IMR-90 (cell line): ENCODE measurements at regions not wholly inside any gene's neighbourhood (a gene's known extent, or its start where the extent isn't known, plus 50 kb on each side); places are given as distances from the start of the nearest gene placed in this dataset.

ENCODE experiments used
- ATAC-seq: fragments of 200-7000 bp; cut with Tn5 transposase; 2 replicates; pipeline ENCODE4 v1.9.1; 2020; ENCODE audit warnings: low read depth, mild to moderate bottlenecking, moderate library complexity
- BruUV-seq: library from RNA; stranded (reverse); fragments of 400-500 nt; replicated peaks from 2 replicates; lab custom pipeline; 2021; lab: Mats Ljungman, UMichigan
- CTCF ChIA-PET: fragments of 300-600 bp; formaldehyde crosslinking; extraction: SDS; loops from one replicate; lab custom pipeline; 2021; ENCODE audit warnings: antibody characterized with exemption; lab: Yijun Ruan, JAX
- POLR2A ChIA-PET: fragments of 300-600 bp; sonication (Branson Sonifier 250); formaldehyde crosslinking; loops from one replicate; lab custom pipeline; 2022; ENCODE audit warnings: antibody characterized with exemption; ENCODE audit not compliant: unreplicated experiment; lab: Charles Lee
- DNase-seq: peaks from one replicate; pipeline ENCODE4 v3.0.0; 2013
- H2AFZ ChIP-seq: replicated peaks from 2 replicates; pipeline ENCODE3; 2013; ENCODE audit warnings: low read length, mild to moderate bottlenecking; ENCODE audit not compliant: poor library complexity
- H2AK5ac ChIP-seq: 2 replicates; pipeline ENCODE4 v1.6.1; 2013; ENCODE audit warnings: low read depth, low read length, inconsistent platforms
- H2AK9ac ChIP-seq: replicated peaks from 2 replicates; pipeline ENCODE3; 2013; ENCODE audit warnings: mild to moderate bottlenecking, low read depth, low read length, moderate library complexity; ENCODE audit not compliant: poor library complexity
- H2BK120ac ChIP-seq: 2 replicates; pipeline ENCODE4 v1.6.1; 2013; ENCODE audit warnings: low read depth, low read length, inconsistent platforms
- H2BK15ac ChIP-seq: 3 replicates; pipeline ENCODE4 v1.6.1; 2013; ENCODE audit warnings: low read depth, low read length, inconsistent platforms
- H2BK20ac ChIP-seq: 2 replicates; pipeline ENCODE4 v1.6.1; 2013; ENCODE audit warnings: low read depth, mild to moderate bottlenecking, inconsistent platforms, low read length, moderate library complexity
- H2BK5ac ChIP-seq: 2 replicates; pipeline ENCODE4 v1.6.1; 2013; ENCODE audit warnings: mild to moderate bottlenecking, low read depth, low read length, inconsistent platforms; ENCODE audit not compliant: poor library complexity, severe bottlenecking
- H3K14ac ChIP-seq: replicated peaks from 2 replicates; pipeline ENCODE4 v1.6.1; 2013; ENCODE audit warnings: low read depth, low read length, inconsistent platforms
- H3K18ac ChIP-seq: 2 replicates; pipeline ENCODE4 v1.6.1; 2013; ENCODE audit warnings: low read depth, low read length, control low read depth
- H3K23ac ChIP-seq: 2 replicates; pipeline ENCODE4 v1.6.1; 2013; ENCODE audit warnings: low read depth, low read length, inconsistent platforms
- H3K27ac ChIP-seq: 2 replicates; pipeline ENCODE4 v1.5.1; 2013; ENCODE audit warnings: mild to moderate bottlenecking, control low read depth, low read length; ENCODE audit not compliant: insufficient read depth
- H3K27me3 ChIP-seq: 2 replicates; pipeline ENCODE4 v1.6.1; 2013; ENCODE audit warnings: low read length; ENCODE audit not compliant: control insufficient read depth, insufficient read depth
- H3K36me3 ChIP-seq: 2 replicates; pipeline ENCODE4 v1.6.1; 2013; ENCODE audit warnings: low read length, mixed read lengths; ENCODE audit not compliant: control insufficient read depth, insufficient read depth
- H3K4ac ChIP-seq: 2 replicates; pipeline ENCODE4 v1.6.1; 2013; ENCODE audit warnings: low read depth, low read length, inconsistent platforms
- H3K4me1 ChIP-seq: 2 replicates; pipeline ENCODE4 v1.6.1; 2013; ENCODE audit warnings: low read length, mixed read lengths; ENCODE audit not compliant: control insufficient read depth, insufficient read depth
- H3K4me2 ChIP-seq: 2 replicates; pipeline ENCODE4 v1.6.1; 2013; ENCODE audit warnings: low read depth, mild to moderate bottlenecking, control low read depth, low read length, moderate library complexity
- H3K4me3 ChIP-seq: 2 replicates; pipeline ENCODE4 v1.5.1; 2013; ENCODE audit warnings: low read depth, mild to moderate bottlenecking, control low read depth, low read length, moderate library complexity; ENCODE audit not compliant: insufficient read depth
- H3K56ac ChIP-seq: 2 replicates; pipeline ENCODE4 v1.6.1; 2013; ENCODE audit warnings: low read length, inconsistent platforms; ENCODE audit not compliant: insufficient read depth; ENCODE audit errors: extremely low read depth
- H3K79me1 ChIP-seq, 2 experiments: 2 replicates each; pipeline ENCODE4 v1.6.1; 2013; ENCODE audit warnings: low read length in 2 of 2, inconsistent platforms in 1 of 2, low read depth in 1 of 2
- H3K9ac ChIP-seq: 2 replicates; pipeline ENCODE4 v1.6.1; 2013; ENCODE audit warnings: low read depth, low read length, control low read depth
- H3K9me1 ChIP-seq: 2 replicates; pipeline ENCODE4 v1.6.1; 2013; ENCODE audit warnings: low read length, inconsistent platforms; ENCODE audit not compliant: insufficient read depth
- H3K9me3 ChIP-seq: 2 replicates; pipeline ENCODE4 v1.6.1; 2013; ENCODE audit warnings: low read length; ENCODE audit not compliant: control insufficient read depth, insufficient read depth
- H4K20me1 ChIP-seq: 2 replicates; pipeline ENCODE4 v1.6.1; 2013; ENCODE audit warnings: low read length, inconsistent platforms; ENCODE audit not compliant: insufficient read depth
- H4K5ac ChIP-seq: 2 replicates; pipeline ENCODE4 v1.6.1; 2013; ENCODE audit warnings: mild to moderate bottlenecking, low read depth, low read length, control low read depth
- H4K8ac ChIP-seq, 2 experiments: 2 replicates each; pipeline ENCODE4 v1.6.1; 2013; ENCODE audit warnings: low read depth in 2 of 2, low read length in 2 of 2, control low read depth in 1 of 2, inconsistent platforms in 1 of 2
- H4K91ac ChIP-seq: 2 replicates; pipeline ENCODE4 v1.6.1; 2013; ENCODE audit warnings: low read depth, low read length, inconsistent platforms; ENCODE audit not compliant: insufficient read depth
- BHLHE40 ChIP-seq: fragments of 150-350 bp; IDR thresholded peaks from 2 replicates; pipeline ENCODE4 v1.6.1; 2016; ENCODE audit warnings: mild to moderate bottlenecking, low read depth, low read length
- CEBPB ChIP-seq: IDR thresholded peaks from 2 replicates; pipeline ENCODE4 v1.6.1; 2012; ENCODE audit warnings: low read depth, low read length, improper control_type of control experiment
- CHD1 ChIP-seq: IDR thresholded peaks from 2 replicates; pipeline ENCODE4 v1.6.1; 2012; ENCODE audit warnings: low read depth, low read length, improper control_type of control experiment
- FOS ChIP-seq: fragments of 150-350 bp; IDR thresholded peaks from 2 replicates; pipeline ENCODE4 v1.6.1; 2016; ENCODE audit warnings: low read depth, low read length
- MAFK ChIP-seq: IDR thresholded peaks from 2 replicates; pipeline ENCODE4 v1.6.1; 2012; ENCODE audit warnings: low read depth, low read length, improper control_type of control experiment
- MAZ ChIP-seq: IDR thresholded peaks from 2 replicates; pipeline ENCODE4 v1.6.1; 2012; ENCODE audit warnings: low read depth, mild to moderate bottlenecking, low read length, improper control_type of control experiment, moderate library complexity, borderline replicate concordance
- MXI1 ChIP-seq: IDR thresholded peaks from 2 replicates; pipeline ENCODE4 v1.6.1; 2012; ENCODE audit warnings: low read depth, mild to moderate bottlenecking, low read length, moderate library complexity, borderline replicate concordance
- NFE2L2 ChIP-seq: fragments of 150-350 bp; IDR thresholded peaks from 2 replicates; pipeline ENCODE4 v1.6.1; 2016; ENCODE audit warnings: low read depth, mild to moderate bottlenecking, low read length
- POLR2A ChIP-seq: IDR thresholded peaks from 2 replicates; pipeline ENCODE4 v1.6.1; 2012; ENCODE audit warnings: mild to moderate bottlenecking, low read depth, low read length
- RAD21 ChIP-seq: IDR thresholded peaks from 2 replicates; pipeline ENCODE4 v1.6.1; 2012; ENCODE audit warnings: low read length, improper control_type of control experiment
- RCOR1 ChIP-seq: IDR thresholded peaks from 2 replicates; pipeline ENCODE4 v1.6.1; 2012; ENCODE audit warnings: mild to moderate bottlenecking, low read length, improper control_type of control experiment; ENCODE audit not compliant: insufficient replicate concordance
- RFX5 ChIP-seq: IDR thresholded peaks from 2 replicates; pipeline ENCODE4 v1.8.0; 2012; ENCODE audit warnings: low read depth, mild to moderate bottlenecking, low read length, moderate library complexity
- SMC3 ChIP-seq: fragments of 150-350 bp; IDR thresholded peaks from 2 replicates; pipeline ENCODE4 v1.6.1; 2016; ENCODE audit warnings: low read depth, mild to moderate bottlenecking, antibody characterized with exemption, low read length, moderate library complexity
- WGBS, 2 experiments: methylation state at CpG; one replicate each; pipeline versions ENCODE4 v1.1.5 to v1.1.7; 2013; ENCODE audit warnings: missing lambda C conversion rate in 2 of 2; ENCODE audit not compliant: insufficient read length in 1 of 2; ENCODE audit errors: extremely low coverage in 2 of 2; 5-methylcytosine and 5-hydroxymethylcytosine counted together
- dilution Hi-C: fragments of 300-500 bp; cut with HindIII; formaldehyde crosslinking; loops from one replicate; pipeline ENCODE4 v1.14.3; 2018; ENCODE audit warnings: low sequenced_read_pairs; ENCODE audit not compliant: unreplicated experiment
- in situ Hi-C: fragments of 300-500 bp; cut with MboI; formaldehyde crosslinking; loops from 3 replicates; pipeline ENCODE4 v1.14.3; 2019; ENCODE audit warnings: low sequenced_read_pairs, inconsistent platforms, mixed read lengths
- intact Hi-C: fragments of 100-400 bp; cut with micrococcal nuclease; formaldehyde crosslinking; loops from 2 replicates; pipeline ENCODE4 v1.10.0; 2022
- TF ChIP-seq, protein P1 (sequence below): fragments of 150-350 bp; IDR thresholded peaks from 2 replicates; pipeline ENCODE4 v1.6.1; 2017; ENCODE audit warnings: mild to moderate bottlenecking, antibody characterized with exemption, low read length, low read depth
- TF ChIP-seq, protein P2 (sequence below): fragments of 150-350 bp; IDR thresholded peaks from 2 replicates; pipeline ENCODE4 v1.6.1; 2016; ENCODE audit warnings: low read depth, mild to moderate bottlenecking, low read length, moderate library complexity, borderline replicate concordance
- TF ChIP-seq, protein P3 (sequence below): conservative IDR thresholded peaks from 2 replicates; pipeline ENCODE4 v1.5.1; 2012; ENCODE audit warnings: mild to moderate bottlenecking, low read depth, low read length, improper control_type of control experiment

DNA sequence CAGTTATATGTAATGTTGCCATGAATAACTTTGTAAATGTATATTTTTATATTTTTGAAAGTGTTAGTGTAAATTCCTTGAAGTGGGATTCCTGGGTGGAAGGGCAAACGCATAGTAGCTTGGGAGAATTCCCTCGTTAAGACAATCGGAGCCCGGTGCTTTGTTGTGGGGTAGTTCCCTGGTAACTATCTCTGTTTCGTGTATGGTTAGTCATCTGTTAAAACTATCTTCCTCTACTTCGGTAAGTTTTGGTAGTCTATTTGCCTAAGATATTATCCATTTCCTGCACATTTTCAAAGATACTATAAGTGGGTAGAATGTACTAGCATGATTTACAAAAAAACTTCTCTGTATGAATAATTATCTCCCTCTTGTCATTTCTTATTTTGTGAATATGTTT lies 113.8 kb upstream of the NRXN1 start:
- Histone ChIP-seq H3K4ac (no peak overlapping the region), H3K36me3 (no peaks in the 10 kb centered on the region), H2AK5ac (no peak overlapping the region), H3K4me1 (no peaks in the 10 kb centered on the region), H3K18ac (no peak overlapping the region), H2BK20ac (no peak overlapping the region), H4K91ac (no peak overlapping the region), H3K56ac (no peak overlapping the region), H2BK120ac (no peak overlapping the region), H4K8ac (no peak overlapping the region), H3K4me2 (no peak overlapping the region), H3K27me3 (no peaks in the 10 kb centered on the region), H2BK5ac (no peak overlapping the region), H2AK9ac (no peak overlapping the region), H2BK15ac (no peak overlapping the region), H4K20me1 (no peaks in the 10 kb centered on the region), H4K5ac (no peak overlapping the region), H3K4me3 (no peak overlapping the region), H3K27ac (no peak overlapping the region), H2AFZ (no peak overlapping the region), H3K79me1 (no peaks in the 10 kb centered on the region), H3K9me1 (no peaks in the 10 kb centered on the region), H3K23ac (no peak overlapping the region), H3K9ac (no peak overlapping the region), H3K9me3 (no peaks in the 10 kb centered on the region), H3K14ac (no peak overlapping the region)
- ATAC-seq (no peak), DNase-seq (no peak)
- TF ChIP-seq SMC3 (no peak), BHLHE40 (no peak), MXI1 (no peak), CHD1 (no peak), POLR2A (no peak), RFX5 (no peak), FOS (no peak), MAZ (no peak), RAD21 (no peak), RCOR1 (no peak), CEBPB (no peak), NFE2L2 (no peak), MAFK (no peak)
- TF ChIP-seq, protein P1, sequence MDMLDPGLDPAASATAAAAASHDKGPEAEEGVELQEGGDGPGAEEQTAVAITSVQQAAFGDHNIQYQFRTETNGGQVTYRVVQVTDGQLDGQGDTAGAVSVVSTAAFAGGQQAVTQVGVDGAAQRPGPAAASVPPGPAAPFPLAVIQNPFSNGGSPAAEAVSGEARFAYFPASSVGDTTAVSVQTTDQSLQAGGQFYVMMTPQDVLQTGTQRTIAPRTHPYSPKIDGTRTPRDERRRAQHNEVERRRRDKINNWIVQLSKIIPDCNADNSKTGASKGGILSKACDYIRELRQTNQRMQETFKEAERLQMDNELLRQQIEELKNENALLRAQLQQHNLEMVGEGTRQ: no peak
- TF ChIP-seq, protein P2, sequence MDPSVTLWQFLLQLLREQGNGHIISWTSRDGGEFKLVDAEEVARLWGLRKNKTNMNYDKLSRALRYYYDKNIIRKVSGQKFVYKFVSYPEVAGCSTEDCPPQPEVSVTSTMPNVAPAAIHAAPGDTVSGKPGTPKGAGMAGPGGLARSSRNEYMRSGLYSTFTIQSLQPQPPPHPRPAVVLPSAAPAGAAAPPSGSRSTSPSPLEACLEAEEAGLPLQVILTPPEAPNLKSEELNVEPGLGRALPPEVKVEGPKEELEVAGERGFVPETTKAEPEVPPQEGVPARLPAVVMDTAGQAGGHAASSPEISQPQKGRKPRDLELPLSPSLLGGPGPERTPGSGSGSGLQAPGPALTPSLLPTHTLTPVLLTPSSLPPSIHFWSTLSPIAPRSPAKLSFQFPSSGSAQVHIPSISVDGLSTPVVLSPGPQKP: no peak
- TF ChIP-seq, protein P3, sequence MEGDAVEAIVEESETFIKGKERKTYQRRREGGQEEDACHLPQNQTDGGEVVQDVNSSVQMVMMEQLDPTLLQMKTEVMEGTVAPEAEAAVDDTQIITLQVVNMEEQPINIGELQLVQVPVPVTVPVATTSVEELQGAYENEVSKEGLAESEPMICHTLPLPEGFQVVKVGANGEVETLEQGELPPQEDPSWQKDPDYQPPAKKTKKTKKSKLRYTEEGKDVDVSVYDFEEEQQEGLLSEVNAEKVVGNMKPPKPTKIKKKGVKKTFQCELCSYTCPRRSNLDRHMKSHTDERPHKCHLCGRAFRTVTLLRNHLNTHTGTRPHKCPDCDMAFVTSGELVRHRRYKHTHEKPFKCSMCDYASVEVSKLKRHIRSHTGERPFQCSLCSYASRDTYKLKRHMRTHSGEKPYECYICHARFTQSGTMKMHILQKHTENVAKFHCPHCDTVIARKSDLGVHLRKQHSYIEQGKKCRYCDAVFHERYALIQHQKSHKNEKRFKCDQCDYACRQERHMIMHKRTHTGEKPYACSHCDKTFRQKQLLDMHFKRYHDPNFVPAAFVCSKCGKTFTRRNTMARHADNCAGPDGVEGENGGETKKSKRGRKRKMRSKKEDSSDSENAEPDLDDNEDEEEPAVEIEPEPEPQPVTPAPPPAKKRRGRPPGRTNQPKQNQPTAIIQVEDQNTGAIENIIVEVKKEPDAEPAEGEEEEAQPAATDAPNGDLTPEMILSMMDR: no peak
- POLR2A ChIA-PET: no interaction called here
- in situ Hi-C loops: no loop called here
- WGBS, 2 experiments: no CpG with 5 or more reads among the region's 6 CpGs
- CTCF ChIA-PET: no interaction called here
- dilution Hi-C loops: no loop called here
- BruUV-seq: no TSS peak
- intact Hi-C loops: no loop called here
